PC-3 (cell line): ENCODE measurements at regions not wholly inside any gene's neighbourhood (a gene's known extent, or its start where the extent isn't known, plus 50 kb on each side); places are given as distances from the start of the nearest gene placed in this dataset.
"Not testable (repeated sequence)": the region's sequence is repeated elsewhere in the genome, so short reads cannot be mapped to it uniquely, and the experiment has no call there.

Experiments
- CTCF ChIP-seq: fragments of 300-600 bp; sonication (generic); conservative IDR thresholded peaks from 2 replicates; pipeline ENCODE4 v1.5.1; 2017; ENCODE audit warnings: antibody characterized with exemption, low read depth, mild to moderate bottlenecking, low read length
- EZH2 ChIP-seq: fragments of 300-600 bp; sonication (generic); IDR thresholded peaks from one replicate; pipeline ENCODE4 v1.6.1; 2017; ENCODE audit warnings: antibody characterized with exemption, mild to moderate bottlenecking, low read length; ENCODE audit not compliant: unreplicated experiment

DNA sequence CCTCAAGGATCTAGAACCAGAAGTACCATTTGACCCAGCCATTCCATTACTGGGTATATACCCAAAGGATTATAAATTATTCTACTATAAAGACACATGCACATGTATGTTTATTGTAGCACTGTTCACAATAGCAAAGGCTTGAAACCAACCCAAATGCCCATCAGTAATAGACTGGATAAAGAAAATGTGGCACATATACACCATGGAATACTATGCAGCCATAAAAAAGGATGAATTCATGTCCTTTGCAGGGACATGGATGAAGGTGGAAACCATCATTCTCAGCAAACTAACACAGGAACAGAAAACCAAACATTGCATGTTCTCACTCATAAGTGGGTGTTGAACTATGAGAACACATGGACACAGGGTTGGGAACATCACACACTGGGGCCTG, 317.6 kb downstream of the PRELID2 start:
- TF ChIP-seq CTCF, EZH2: not testable (repeated sequence)
